IPS DF 19.7 (cell line): ENCODE measurements at regions not wholly inside any gene's neighbourhood (a gene's known extent, or its start where the extent isn't known, plus 50 kb on each side); places are given as distances from the start of the nearest gene placed in this dataset.
"Not testable (repeated sequence)": the region's sequence is repeated elsewhere in the genome, so short reads cannot be mapped to it uniquely, and the experiment has no call there.

ENCODE experiments used
- DNase-seq: peaks from one replicate; pipeline ENCODE4 v3.0.0-alpha.2; 2013; ENCODE audit warnings: low read depth, low spot score

DNA sequence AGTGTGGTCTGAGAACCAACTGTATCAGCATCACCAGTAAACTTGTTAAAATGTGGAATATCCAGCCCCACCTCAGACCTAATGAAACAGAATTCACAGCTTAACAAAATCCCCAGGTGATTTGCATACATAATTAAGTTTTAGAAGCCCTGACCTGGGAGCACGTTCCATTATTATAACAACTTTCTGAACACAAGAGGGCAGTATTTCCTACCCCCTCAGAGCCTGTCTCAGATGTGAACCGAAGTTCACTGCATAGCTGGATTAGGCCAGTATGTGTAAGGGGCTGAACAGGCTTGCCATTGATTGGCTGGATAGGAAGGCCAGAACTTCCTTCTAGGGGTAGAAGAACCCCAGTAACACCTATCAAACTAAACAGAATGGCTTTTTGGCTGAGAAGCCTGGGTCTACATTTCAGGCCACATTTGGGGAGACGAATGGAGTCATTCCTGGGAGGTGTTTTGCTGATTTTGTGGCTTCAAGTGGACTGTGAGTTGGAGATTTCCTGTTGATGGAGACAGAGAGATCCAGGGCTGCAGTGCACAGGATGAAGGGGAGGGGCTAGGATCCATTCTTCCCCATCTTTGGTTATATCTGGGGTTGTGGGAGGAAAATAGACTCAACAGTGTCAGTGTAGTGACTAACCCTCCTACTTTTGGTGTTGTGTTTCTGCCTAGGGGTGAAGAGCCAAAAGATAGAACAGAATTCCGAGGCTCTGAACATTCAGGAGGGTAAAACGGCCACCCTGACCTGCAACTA, 94.7 kb upstream of the OR4E1 start:
- DNase-seq = peak; percentile 57

DNA sequence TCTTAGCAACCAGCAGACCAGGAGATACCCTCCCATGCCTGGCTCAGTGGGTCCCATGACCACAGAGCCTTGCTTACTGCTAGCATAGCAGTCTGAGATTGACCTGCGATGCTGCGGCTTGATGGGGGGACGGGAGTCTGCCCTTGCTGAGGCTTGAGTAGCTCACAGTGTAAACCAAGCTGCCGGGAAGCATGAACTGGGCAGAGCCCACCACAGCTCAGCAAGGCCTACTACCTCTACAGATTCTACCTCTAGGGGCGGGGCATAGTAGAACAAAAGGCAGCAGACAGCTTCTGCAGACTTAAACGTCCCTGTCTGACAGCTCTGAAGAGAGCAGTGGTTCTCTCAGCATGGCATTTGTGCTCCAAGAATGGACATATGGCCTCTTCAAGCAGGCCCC, 86.7 kb upstream of the OR4E1 start:
- not testable (repeated sequence) for DNase-seq

DNA sequence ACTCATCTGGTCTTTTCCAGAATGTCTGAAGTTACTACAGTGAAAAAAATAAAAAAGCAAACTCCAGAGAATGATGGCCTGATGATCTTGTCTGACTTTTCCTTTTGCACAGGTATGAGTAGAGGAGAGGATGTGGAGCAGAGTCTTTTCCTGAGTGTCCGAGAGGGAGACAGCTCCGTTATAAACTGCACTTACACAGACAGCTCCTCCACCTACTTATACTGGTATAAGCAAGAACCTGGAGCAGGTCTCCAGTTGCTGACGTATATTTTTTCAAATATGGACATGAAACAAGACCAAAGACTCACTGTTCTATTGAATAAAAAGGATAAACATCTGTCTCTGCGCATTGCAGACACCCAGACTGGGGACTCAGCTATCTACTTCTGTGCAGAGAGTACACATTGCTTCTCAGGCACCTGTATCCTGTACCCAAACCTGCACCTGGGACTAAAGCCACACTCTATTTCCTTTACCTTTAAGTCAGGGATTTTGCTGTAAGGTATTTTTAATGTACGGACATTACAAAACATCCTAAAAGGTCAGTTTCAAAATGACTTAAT, 75.8 kb upstream of the OR4E1 start:
- DNase-seq = no peak

DNA sequence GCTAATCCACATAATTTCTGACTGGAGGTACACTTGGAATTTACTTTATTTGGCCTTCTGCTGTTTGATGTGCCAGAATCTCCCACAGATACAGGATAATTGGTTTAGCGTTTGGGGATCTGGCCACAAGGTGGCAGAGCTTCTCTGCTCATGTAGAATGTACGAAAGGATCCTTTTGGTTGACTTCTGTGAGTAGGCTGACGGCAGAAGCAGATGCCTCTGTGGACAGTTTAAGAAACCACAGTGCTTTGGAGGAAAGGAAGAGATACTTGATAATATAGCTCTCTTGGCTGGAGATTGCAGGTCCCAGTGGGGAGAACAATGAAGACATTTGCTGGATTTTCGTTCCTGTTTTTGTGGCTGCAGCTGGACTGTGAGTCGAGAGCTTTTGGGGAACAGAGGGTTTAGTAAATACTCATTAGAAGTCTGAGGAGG, 75.3 kb upstream of the OR4E1 start:
- DNase-seq = peak; percentile 33

DNA sequence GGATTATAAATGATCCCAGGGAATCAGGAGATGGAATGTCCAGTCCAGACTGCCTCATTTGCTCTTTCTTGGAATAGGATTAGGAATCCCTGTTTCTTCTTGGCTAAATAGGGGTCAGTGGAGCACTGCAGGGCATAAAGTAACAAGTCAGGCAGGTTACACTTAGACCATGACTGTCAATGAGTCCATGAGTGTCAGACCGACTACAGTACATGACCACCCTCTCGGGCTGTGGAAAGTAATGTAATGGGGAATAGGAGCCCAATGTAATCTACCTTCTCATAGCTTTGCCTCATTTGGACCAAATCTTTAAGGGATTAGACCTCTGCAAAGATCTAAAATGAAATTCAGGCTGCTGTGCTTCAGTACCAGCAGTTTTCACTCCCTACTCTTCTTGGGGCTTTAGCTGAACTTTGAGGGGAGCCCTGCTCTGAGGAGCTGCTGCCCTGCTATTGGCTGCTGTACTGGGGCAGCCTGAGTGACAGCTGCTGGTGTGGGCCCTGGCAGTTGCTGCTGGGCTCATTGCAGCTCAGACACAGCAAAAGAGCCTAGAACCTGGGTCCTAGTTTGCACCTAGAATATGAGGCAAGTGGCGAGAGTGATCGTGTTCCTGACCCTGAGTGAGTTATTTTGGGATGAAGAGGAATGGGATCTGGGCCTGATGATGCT, 62.2 kb upstream of the OR4E1 start:
- DNase-seq = no peak

DNA sequence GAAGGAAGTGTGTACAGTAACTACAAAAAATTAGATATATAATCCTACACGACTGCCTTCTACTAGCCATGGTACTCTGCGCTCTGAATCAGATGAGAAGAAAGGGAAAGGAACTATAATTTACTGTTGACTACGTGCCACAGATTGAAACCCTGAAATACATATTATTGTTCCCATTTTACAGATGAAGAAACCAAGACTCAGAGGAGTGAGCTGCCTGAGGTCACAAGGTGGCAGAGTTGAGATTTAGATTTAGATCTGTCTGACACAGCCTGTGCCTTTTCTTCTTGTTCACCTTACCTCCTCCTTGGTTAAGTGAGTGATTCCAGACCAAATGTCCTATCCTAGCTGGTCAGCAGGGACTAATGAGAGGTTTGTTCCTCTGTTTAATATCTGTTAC, 61.6 kb upstream of the OR4E1 start:
- DNase-seq = no peak

DNA sequence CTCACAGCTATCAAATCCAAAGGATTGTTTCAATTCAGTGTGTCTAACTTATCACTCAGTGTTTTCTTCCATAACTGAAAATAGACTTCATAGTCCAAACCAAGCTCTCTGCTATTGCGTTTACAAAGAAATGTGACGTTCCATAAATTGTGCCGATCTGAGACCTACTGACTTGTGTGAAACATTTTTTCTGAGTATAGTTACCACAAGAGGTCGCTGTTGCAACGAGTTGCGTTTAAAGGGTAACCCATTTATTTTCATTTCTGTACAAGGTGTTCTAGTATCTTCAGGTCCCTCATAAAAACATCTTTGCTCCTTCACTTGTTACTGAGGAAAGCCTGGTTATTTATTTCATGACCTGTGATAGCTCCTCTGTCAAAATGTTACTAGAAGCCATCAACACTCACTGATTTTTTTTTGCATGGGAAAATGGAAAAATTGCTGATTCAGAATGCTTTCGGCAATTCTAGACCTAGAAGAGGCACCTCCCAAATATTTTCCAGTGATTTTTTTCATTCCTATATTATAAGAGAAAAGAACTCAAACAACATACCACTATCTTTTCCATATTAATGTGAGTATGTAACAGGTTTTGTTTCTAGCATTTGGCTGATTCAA, 60.9 kb upstream of the OR4E1 start:
- no peak for DNase-seq

DNA sequence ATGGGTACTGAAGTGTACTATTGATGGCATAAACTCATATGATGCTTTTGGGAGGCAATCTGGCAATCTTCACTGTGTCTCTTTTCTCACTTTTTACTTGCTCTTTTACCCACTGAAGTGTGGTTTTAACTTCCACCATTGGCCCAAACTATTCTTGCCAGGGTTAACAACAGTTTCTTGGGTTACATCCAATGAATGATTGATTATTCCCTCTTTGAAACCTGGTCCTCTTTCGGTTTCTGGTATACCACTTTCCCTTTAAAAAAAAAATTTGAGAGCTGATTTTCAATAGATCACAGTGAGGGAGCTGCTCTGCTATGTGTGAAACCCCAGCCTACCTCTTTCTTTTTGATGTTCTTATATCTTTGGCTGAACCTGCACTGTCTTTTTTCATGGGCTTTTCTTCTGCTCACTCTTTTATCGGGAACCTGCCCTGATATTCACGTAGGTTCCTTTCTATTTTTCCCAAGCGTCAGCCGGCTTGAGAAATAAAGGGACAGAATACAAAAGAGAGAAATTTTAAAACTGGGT, 56.1 kb upstream of the OR4E1 start:
- no peak for DNase-seq

DNA sequence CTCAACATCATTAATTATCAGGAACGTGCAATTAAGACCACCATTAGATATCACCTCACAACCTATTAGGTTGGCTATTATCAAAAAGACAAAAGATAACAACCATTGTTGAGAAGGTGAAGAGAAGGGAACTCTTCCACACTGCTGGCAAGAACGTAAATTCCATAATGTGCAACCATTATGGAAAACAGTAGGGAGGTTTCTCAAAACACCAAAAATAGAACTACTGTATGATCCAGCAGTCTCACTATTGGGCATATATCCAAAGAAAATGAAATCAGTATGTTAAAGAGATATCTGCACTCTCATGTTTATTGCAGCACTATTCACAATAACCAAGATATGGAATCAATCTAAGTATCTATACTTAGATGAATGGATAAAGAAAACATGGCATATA, 51.6 kb upstream of the OR4E1 start:
- no peak for DNase-seq

DNA sequence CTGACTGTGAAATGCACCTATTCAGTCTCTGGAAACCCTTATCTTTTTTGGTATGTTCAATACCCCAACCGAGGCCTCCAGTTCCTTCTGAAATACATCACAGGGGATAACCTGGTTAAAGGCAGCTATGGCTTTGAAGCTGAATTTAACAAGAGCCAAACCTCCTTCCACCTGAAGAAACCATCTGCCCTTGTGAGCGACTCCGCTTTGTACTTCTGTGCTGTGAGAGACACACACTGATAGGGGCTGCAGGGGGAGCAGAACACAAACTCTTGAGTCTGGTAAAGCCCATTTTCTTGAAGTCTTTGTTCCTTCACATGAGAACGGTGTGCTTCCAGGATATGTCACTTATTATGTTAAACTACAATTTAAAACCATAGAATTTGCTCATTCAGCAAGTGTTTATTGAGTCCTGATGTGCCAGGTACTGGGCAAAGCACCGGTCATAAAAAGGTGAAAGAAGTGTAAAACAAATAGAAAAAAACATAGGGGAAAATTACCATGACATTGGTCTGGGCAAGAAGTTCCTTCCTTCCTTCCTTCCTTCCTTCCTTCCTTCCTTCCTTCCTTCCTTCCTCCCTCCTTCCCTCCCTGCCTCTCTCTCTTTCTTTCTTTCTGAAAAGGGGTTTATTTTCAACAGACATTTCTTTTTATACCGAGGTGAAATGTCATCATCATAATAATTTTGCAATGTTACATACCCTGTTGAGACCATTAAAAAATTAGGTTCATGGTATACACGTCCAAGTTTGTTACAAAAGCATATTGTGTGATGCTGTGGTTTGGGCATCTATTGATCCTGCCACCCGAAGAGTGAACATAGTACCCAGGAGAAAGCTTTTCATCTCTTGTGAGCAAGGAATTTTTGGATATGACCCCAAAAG, 50.7 kb upstream of the OR4E1 start:
- DNase-seq = no peak

DNA sequence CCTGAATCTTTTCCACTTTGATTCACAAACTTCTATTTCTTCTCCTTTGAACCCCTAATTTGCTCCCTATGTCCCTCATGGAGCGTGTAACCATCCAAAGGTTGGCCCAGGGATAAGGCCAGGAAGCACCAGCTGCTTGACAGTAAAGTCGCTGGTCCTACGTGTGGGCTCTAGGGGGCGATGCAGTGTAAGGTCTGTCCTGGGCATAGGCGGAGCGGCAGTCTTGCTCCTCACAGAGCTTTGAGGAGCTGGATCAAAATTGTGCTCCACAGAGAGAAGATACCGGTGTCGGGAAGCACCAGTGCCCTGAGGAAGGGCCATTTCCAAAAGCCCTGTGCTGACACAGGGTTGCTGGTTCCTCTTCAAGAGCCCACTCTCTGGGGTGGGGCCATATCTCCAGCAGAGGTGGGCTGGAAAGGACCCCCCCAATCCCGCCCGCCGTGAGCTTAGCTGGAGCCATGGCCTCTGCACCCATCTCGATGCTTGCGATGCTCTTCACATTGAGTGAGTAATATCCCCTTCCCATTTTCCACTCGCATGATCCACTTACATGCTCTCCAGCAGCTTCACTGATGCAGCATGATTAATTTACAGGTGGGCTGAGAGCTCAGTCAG, 49.9 kb upstream of the OR4E1 start:
- peak; percentile 42 for DNase-seq
